NCI-H2107 treated with DMSO at 0.1 percent for 48 hours (cell line): ENCODE measurements at regions not wholly inside any gene's neighbourhood (a gene's known extent, or its start where the extent isn't known, plus 50 kb on each side); places are given as distances from the start of the nearest gene placed in this dataset.

ENCODE experiments used
- DNase-seq: peaks from one replicate; lab custom pipeline; 2025; ENCODE audit not compliant: unreplicated experiment; lab: John Stamatoyannopoulos, UW

DNA sequence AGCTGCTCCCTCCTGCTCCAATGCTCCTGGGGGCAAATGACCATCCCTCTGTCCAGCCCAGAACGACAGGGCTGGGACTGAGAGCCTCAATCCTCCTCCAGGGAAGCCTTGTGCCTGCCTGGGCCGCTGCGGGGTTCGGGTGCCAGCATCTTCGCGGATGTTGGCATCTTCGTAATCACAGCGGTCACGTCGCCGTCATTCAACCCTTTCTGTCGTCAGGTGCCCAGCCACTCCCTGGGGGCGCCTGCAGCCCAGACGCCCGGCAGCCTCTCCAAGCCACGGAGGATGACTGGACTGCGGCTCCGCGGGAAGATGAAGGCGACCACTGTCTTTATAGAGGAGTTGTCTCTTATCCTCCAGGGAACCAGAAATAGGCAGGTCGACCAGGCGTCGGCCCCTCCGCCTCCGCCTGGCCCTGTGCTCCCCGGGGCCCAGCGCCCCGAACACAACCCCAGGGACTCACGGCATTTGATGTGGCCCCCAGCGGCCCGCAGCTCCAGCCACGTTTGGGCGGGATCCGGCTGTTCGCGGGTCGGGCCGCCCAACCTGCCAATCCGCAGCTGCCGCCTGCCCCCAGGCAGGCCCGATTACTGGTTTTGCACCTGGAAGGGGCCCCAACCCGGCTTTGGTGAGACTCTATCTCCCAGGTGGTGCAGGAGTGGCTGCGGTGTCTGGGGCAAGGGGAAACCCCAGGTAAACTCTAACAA, 113.9 kb downstream of the THNSL2 start:
- no peak for DNase-seq

- DNase-seq, result no peak
Measured at GRCh38 chr2:88281302-88282217, 111.4 kb downstream of the THNSL2 start.

- DNase-seq, result no peak
Measured at GRCh38 chr2:88269836-88270235, 99.7 kb downstream of the THNSL2 start.

DNA sequence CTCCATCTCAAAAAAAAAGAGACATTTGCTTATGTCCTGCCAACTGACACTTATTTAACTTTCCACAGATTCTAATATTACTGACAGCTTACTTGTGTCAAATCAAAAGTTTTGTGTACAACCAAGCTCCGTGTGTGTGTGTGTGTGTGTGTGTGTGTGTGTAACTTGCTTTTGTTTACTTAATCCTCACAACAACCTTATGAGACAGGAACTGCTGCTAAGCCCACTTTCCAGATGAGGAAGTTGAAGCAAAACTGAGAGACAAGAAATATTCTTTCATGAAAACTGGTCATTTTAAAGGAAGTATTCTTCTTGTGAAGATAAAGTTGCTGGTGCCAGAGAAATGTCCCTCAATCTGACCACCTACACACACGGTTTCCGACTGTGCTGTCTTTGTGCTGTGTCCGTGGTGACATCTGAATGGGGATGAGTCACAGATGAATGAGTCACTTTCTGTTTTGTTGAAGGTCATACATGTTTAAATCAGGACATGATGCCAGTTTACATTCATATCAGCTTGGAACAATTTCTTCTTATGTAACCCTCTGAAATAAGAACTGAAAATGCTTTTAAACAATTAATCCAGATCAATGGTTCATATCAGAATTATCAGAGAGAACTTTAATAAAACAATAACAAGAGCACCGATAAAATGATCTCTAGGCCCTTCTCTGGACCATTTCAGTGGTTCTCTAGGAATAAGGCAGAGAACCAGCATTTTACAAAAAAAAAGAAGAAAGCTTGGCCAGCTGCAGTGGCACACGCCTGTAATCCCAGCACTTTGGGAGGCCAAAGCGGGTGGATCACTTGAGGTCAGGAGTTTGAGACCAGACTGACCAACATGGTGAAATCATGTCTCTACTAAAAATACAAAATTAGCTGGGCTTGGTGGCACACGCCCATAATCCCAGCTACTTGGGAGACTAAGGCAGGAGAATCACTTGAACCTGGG, 95.5 kb downstream of the THNSL2 start:
- no peak for DNase-seq

DNA sequence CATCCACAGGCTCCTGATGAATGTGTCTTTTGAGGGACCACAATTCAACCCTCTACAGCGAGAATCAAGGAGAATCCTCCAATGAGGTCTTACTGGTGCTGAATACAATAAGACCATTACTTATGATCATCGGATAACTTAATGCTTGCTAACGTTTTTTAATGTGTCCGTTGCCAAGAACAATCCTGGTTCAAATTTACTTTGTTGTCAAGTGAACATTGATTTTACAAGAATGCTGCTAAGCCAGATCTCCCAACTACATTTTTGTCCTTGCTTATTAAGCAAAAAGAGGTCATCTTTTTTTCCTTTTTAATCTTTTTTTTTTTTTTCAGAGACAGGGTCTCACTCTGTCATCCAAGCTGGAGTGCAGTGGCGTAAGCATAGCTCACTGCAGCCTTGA, 93.7 kb downstream of the THNSL2 start:
- DNase-seq, result no peak

- DNase-seq, result no peak
Measured at GRCh38 chr2:88261725-88262124, 91.6 kb downstream of the THNSL2 start.

DNA sequence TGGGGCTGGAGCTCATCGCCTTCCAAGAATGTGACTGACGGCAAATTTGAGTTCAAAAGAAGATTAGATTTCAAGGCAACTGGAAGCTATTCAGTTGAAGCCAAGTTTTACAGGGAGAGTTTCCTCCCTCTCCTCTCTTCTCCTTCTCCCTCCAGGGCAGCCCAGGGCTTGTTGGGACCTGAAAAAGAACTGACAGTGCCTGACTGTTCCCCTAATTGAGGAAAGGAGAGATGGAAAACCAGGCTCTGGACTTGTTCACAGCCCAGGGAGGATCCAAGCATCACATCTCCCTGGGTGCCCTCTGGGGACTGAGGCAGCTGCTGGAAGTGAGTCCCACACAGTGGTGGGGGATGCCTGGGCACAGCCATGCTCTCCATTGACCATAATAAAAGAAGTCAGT, 88.1 kb downstream of the THNSL2 start:
- DNase-seq, result no peak

GRCh38 chr2:88254437-88255091, 84.4 kb downstream of the THNSL2 start:
- no peak for DNase-seq

GRCh38 chr2:88253997-88254396, 83.9 kb downstream of the THNSL2 start:
- no peak for DNase-seq

- DNase-seq, result no peak
Measured at GRCh38 chr2:88253375-88253774, 83.2 kb downstream of the THNSL2 start.

GRCh38 chr2:88252646-88253045, 82.5 kb downstream of the THNSL2 start:
- DNase-seq, result no peak

DNA sequence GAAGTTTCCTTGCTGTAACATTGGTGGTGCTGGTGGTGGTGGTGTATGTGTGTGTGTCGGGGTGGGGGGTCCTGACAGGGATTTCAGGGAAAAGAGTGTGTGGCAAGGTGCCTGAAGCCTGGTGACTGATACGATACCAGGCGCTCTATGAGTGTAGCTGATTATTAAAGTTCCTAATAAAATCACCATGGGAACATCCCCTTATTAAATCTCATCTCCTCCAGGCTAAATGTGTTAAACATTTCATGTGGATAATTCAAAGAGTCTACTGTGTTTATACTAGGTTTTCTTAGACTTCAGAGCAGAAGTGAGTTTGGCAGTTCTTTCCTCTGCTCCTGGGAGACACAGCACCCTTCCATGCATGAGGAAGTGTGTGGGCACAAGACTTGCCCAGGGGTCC, 82.0 kb downstream of the THNSL2 start:
- no peak for DNase-seq

DNA sequence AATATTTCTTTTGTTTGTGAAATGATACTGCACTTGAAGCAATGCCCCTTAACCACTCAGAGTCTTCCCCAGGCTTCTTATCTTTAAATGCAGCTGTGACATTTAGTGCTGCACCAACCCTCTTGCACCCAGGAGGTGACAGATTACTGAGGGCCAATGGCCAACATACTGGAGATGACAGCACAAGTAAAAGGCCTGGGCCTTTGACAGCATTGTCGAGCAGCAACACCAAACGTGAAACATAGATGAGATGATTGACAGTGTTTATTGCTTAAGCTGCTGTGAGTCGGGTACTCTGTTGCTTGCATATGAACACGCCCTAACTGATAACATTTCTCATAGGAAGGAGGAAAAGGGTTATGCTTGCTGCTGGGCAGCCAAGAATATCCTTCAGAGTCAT, 80.3 kb downstream of the THNSL2 start:
- no peak for DNase-seq

DNA sequence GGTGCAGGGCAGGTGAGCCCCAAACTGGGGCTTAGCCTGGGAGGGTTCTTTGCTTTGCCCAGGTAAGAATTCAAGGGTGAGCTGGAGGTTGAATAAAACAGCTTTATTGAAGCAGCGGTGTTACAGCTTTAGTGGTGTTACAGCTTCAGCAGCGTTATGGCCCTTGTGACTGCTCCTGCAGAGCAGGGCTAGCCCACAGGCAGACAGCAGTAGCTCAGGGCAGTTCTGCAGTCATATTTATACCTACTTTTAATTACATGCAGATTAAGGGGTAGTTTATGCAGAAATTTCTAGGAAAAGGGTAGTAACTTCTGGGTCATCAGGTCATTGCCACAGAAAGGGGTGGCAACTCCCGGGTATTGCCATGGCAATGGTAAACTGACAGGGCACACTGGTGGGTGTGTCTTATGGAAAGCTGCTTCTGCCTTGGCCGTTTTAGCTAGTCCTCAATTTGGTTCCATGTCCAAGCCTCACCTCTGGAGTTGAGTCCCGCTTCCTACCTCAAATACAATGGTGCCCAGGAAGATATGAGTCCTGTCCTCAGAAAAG, 78.2 kb downstream of the THNSL2 start:
- DNase-seq, result no peak

DNA sequence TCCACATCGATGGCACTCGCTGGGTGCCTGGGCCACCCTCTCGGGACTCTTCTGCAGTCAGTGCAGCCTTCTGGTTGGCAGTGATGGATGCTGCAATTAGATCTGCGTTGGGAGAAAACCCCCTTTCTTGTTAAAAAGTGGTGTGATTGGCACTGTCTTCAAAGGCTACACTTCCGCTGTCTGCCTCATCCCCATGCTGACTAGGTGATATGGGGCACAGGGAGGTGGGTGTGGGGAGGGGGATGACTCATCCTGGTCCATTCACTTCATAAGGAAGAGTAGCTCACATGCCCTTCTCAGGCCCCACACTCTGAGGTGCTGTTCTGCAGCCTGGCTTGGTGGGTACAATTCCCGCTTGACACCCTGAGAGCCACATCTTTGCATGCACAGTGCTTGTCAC, 77.4 kb downstream of the THNSL2 start:
- no peak for DNase-seq

GRCh38 chr2:88245109-88245508, 75.0 kb downstream of the THNSL2 start:
- no peak for DNase-seq

DNA sequence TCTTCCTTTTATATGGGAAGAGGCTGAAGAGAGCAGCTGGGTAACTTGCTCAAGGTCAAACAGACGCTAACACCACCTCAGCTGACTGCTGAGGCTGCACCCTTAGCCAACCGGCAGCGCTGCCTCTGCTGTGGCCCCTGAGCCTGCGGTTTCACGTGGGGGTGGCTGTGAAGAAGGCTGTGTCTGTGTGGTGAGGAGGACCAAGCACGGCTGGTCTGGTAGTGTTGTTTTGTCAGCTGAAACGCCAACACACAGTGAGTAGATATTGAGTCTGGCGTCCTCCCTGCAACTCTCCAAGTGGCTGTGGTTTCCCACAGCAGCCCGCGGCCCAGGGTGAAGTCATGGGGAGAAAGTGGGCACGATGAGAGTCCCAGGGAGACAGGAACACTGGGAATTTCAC, 69.6 kb downstream of the THNSL2 start:
- DNase-seq, result no peak

DNA sequence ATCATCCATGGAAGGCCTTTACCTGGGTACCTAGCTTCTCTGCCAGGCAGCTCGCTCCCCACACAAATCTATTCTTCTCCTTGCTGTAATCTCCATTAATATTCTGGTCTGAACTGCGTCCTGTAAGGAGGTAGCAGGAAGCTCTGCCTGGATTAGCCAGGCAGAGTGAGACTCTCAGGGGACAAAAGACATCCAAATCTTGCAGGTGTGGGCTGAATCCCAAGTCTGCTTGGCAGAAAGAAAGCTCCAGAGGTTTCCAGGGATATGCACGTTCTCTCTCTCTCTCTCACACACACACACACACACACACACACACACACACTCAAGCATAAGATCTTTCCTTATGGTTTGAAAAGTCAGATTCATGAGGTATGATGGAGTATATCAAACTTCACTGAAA, 66.5 kb downstream of the THNSL2 start:
- DNase-seq, result no peak
